Forelimb muscle (tissue), 1 donor: ENCODE measurements at regions not wholly inside any gene's neighbourhood (a gene's known extent, or its start where the extent isn't known, plus 50 kb on each side); places are given as distances from the start of the nearest gene placed in this dataset.
A peak's percentile ranks its signal among the peaks of the same experiment; 100 is the strongest.

Source experiments
- DNase-seq: peaks from one replicate; pipeline ENCODE4 v3.0.0-alpha.2; 2013; ENCODE audit warnings: low read depth

GRCh38 chr6:22940581-22941290, 371.4 kb downstream of the HDGFL1 start:
- DNase-seq, result no peak

DNA sequence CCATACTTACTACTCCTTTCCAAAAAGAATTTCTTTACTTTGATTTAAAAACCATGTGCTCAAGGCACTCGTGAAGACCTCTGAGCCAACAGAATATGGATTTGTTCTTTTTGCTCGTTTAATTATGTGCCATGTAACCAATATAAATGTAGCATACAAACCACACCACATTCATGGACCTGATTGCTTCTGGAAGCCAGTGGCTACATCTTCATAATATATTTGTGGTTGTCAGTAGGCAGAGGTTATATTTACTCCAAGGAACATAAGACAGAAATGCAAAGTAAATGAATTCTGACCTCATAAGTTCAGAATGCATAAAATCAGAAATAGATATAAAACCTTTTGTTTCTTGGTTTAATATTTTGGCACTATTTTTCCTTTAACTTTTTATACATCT, 373.0 kb downstream of the HDGFL1 start:
- DNase-seq, result no peak

DNA sequence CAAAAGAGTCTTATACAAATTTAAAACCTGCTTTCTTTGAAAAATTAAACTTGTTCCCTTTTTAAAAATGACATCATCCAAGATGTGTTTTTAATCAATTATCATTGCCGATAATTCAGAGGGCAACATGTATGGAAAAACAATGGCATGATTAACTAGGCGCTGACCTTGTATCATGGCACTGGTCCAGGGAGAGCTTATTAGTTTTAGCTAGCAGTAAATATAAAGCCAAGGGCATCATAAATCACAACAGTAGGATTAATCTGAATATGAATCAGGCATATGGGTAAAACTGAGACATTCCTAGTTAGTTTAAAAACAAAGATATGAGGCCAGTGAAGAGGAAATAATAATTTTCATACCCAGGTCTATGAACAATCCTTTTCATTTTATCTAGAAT, 374.0 kb downstream of the HDGFL1 start:
- DNase-seq, result no peak

- no peak for DNase-seq
Observed at GRCh38 chr6:22949967-22950366, 380.6 kb downstream of the HDGFL1 start.

- DNase-seq, result no peak
Observed at GRCh38 chr6:22952097-22952496, 382.7 kb downstream of the HDGFL1 start.

DNA sequence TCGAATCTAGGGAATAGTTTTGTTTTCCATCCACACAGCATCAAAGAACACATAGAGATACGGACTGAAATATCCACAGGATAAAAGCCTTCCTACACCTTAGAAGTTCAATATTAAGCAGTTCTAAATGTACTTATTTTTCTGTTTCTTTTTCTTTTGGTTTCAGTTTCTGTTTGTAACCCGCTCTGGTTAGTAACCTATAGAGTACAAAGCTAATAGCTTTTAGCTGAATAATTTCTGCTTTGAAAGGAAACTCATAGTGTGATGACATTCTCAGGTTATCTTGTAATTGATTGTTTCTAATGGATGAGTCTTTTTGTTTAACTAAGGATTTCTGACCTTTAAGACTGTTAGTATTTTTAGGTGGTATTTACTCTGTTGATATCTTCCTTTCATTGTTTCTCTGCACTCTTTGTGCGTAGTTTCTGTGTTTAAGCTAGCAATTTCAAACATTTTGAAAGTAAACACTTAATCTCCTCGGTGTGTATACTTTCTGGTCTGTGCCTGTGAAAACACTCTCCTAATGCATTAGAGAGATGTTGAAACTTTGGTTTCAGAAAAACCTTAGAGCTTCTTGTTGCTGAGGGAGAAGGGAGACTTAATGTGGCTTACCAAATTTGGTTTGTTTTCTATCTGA, 385.5 kb downstream of the HDGFL1 start:
- DNase-seq, result no peak

DNA sequence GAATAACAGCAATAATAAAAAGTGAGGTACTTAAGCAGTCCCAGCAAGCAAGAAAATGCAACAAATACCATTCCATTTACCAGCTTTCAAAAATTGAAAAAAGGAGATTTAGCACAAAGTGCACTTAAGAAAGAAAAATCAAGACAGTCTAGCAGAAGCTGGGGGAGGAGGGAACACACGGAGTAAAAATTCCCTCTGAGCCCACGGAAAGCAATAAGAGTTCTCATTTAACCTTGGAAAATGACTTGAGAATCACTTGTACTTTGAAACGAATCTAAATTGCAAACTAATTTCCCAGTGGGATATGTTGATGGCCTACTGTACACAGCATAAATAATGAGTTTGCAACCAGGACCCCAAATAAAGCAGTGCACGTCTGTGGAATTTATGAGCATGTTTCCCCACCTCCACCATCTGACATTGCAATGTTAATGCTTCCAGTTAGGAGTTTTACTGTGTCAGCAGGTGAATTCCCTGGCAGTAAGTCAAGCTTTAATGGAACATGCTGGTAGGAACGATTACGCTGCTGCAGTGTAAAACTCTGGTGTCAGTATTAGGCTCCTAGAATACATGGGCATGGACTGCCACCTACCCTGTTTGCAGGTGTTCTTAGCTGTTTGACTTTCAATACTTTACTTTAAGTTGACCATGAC, 386.8 kb downstream of the HDGFL1 start:
- no peak for DNase-seq

DNA sequence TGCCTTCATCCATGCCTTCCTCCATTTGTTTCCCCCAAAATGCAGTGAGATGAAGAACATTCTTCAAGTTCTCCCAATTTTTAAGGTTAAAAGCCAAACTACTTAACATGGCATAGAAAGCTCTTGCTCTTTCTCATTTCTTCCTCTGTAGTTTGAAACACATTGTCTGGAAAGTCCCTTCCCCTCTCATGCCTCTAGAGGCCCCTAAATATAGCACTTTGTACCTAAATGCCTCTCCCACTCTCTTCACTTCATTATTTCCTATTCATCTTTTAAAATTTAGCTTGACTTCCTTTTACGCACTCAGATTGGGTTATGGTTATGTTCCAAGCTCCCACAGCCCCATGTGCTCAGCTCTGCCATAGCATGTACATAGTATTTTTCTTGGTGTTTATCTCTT, 389.3 kb downstream of the HDGFL1 start:
- no peak for DNase-seq

DNA sequence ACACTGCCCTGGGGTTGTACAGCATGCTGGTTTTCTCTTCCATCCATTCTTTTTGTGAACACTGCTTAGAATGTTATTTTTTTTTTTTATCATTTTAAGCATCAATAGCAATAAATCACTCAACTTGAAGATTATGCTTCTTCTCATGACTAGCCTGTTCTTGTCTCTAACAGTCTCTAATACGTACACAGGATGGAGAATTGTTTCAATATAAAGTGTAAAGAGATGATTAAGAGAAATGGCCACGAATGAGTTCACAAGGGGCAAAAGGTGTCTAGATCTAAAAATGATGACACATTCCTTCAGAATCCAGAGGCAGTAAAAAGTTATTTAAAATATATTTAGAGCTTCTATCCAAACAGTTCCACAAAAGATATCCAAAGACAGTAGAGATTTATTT, 390.2 kb downstream of the HDGFL1 start:
- DNase-seq, result no peak

- DNase-seq, result no peak
Observed at GRCh38 chr6:22964334-22964733, 395.0 kb downstream of the HDGFL1 start.

- DNase-seq, result no peak
Observed at GRCh38 chr6:22965889-22966288, 396.5 kb downstream of the HDGFL1 start.

DNA sequence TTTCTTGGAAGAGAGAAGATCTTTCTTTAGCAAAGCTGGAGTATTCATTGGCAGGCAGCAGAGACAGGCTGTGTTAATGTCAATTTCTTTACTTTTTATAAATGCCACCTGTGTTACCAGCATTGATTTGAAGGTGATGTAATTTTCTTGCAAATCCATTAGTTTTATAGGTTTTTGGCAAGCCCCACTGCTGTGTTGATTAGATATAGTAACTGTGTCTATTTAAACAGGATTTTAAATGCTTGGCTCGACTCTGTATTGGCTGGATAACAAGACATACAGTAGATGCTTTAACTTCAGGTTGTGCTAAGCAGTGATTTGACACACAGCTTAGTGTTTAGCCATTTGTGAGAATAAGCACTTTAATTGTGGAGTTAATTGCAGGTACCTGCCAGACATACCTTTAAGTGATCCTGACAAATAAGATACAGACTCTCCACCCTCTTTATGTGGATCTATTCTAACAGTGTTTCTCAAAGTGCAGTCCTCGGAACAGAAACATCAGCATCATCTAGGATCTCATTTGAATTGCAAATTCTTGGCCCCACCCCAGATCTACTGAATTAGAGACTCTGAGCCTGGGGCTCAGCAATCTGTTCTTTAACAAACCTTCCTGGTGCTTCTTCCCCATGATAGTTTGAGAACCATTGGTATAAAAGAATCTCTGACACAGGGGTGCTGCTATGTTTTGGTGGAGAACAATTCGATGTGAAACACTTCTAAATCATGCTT, 397.5 kb downstream of the HDGFL1 start:
- DNase-seq, result no peak

DNA sequence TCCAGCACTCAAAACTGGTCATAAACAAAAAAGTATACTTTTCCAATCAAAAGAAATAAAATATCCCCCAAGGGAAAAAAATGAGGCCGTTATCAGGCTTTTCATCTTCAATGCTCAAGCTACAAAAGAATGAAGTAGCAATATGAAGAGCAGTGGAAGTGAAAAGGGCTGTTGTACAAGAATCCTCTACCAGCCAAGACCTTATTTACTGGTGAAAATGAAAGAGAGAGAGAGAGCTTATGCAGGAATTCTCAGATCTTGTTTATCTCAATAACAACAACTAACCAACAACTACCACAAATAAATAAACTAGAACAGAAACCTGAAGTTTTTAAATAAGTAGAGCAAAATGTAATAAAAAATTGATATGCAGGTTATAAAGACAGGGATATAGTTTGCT, 400.6 kb downstream of the HDGFL1 start:
- DNase-seq, result no peak

- DNase-seq, result no peak
Observed at GRCh38 chr6:22972771-22973170, 403.4 kb downstream of the HDGFL1 start.

DNA sequence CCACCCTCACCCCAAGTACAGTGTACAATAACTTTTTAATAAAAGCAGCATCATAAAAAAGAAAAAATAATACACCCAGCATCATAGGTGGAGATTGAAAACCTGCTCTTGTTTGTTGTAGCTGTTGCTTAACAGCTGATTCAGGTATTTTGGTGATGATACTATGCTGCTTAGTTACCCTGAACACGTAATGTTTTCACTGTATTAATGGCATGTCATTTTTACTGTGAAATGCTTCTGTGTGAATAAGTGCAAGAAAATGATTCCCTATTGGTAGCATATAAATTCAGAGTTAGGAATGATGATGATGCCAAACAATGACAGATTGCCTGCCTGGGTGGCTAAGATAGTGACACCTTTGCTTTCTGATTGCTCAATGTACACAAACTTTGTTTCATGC, 405.7 kb downstream of the HDGFL1 start:
- no peak for DNase-seq

- no peak for DNase-seq
Observed at GRCh38 chr6:22980446-22980845, 411.1 kb downstream of the HDGFL1 start.

DNA sequence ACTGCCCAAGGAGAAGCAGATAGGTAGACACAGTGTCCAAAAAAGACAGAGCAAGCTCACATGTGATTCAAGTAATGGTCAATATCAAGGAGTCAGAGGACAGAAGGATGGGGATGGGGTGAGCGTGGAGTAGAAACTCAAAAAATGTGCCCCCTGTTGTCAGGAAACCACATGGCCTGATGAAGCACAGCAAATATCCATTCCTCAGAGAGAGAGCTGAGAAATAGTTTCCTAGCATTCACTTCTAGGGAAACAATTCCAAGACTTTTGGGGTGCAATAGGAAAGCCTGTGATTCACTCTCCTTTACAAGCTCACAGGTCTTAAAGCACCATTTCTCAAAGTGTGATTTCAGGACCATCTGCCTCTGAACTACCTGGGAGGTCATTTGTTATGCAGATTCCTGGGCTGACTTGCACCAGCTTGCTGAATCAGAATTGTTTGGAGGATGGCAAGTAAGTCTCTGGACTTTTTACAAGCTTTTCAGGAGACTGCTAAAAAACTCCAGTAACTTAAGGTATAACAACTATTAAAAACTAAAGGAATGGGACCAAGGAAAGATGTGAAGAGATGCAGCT, 432.8 kb downstream of the HDGFL1 start:
- no peak for DNase-seq

DNA sequence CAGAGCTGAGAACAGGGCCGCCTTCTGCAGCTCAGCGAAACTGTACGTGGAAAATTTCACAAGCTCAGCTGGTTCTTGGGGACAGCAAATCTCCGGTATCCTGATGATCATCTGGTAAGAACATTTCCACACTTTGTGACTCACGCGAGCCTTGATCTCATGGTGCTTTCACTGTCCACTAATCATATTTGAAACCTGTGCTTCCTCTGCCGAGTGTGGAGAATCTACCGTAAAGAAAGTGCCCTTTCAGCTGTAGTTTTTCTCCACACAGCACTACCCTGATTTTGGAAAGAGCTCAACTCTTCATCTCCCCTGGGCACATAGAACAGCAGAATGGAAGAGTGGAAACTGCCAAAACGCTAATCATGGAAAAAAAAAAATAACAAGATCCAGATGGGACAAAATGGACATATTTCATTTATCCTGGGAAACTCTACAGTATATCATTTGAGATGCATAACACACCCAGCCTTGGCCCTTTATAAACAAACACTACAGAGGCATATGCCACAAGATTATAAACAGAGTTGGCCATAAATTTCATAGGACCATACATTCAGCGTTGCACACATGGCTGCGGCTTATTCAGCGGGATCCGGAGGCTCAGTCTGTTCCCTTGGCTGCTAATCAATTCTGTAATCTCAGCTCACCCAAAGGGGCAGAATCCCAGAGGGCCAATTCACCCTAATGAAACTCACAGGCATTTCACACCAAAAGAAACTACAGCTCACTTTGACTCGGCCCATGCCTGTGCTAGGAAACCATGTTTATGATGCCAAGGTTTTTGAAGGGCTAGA, 434.5 kb downstream of the HDGFL1 start:
- DNase-seq, result peak; percentile 75

- DNase-seq, result no peak
Observed at GRCh38 chr6:23006656-23007055, 437.3 kb downstream of the HDGFL1 start.

DNA sequence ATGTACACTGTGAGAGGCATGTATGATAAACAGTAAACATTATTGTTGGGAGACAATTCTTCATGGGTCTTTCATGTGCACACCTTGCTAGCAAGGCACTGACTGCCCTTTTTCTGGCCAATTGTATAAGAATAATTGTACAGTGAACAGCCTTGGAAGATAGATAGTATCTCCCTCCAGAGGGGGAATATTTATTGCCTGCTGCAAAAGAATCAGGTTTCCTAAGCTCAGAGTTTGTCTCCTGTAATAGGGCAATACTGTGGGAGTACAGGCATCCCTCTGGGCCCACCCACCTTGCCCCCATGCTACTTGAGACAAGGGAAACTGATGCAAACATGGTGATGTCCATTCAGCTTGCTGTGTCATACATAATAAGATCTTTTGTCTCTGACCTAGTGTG, 442.2 kb downstream of the HDGFL1 start:
- DNase-seq, result no peak

DNA sequence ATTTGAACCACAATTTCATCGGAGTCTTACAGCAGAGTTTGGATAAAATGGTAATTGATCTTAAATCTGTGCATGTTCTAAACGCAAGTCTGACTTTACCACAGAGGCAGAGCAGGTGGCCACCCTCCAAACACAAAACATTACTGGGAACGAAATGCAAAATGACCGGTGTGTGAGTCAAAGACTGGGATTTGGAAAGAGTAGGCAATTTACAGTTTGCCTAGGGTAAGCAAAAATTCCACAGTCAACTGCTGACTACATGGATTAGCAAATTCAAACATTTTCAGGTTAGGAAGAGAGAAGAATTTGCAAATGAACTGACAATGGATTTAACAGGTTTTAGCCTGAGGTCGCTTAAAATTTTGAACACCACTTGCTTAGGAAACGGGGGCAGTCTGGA, 444.4 kb downstream of the HDGFL1 start:
- no peak for DNase-seq
